ENCODE measurements at regions not wholly inside any gene's neighbourhood (a gene's known extent, or its start where the extent isn't known, plus 50 kb on each side); places are given as distances from the start of the nearest gene placed in this dataset.

DNA sequence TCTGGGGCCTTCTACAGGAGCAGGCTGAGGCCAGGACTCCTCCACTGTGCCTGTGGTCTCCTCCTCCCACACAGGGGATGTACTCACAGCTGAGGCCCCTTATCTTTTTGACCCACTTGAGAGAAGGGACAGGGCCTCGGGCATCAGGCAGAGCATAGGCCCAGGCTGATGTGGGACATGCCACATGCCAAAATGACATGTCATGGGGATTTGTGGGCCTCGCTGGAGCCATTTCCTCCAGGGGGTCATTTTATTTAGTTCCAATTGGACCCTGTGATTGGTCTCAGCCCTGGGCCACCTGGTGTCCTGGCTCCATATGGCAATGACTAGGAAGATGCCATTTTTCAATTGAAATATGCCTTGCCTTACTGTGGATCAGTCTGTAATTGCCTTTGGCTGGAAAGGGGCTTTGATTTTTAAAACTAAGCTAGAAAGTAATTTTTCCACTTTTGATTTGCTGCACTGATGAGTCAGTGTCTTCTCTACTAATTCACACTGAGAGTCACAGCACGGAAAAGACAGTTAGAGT lies 171.1 kb upstream of the NAV2 start:
- ATAC-seq (ENCODE audit: low FRiP score in 2 of 2) = no peak
- H3K9me3 ChIP-seq = no peaks in the 10 kb centered on the region
- H3K27me3 ChIP-seq = no peaks in the 10 kb centered on the region
- H3K4me3 ChIP-seq = no peak overlapping the region
- DNase-seq = no peak
- H3K36me3 ChIP-seq = no peaks in the 10 kb centered on the region
- TF ChIP-seq, protein P1, sequence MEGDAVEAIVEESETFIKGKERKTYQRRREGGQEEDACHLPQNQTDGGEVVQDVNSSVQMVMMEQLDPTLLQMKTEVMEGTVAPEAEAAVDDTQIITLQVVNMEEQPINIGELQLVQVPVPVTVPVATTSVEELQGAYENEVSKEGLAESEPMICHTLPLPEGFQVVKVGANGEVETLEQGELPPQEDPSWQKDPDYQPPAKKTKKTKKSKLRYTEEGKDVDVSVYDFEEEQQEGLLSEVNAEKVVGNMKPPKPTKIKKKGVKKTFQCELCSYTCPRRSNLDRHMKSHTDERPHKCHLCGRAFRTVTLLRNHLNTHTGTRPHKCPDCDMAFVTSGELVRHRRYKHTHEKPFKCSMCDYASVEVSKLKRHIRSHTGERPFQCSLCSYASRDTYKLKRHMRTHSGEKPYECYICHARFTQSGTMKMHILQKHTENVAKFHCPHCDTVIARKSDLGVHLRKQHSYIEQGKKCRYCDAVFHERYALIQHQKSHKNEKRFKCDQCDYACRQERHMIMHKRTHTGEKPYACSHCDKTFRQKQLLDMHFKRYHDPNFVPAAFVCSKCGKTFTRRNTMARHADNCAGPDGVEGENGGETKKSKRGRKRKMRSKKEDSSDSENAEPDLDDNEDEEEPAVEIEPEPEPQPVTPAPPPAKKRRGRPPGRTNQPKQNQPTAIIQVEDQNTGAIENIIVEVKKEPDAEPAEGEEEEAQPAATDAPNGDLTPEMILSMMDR (IDR thresholded peaks at IDR 0.05) = no peak
- TF ChIP-seq POLR2A (IDR thresholded peaks at IDR 0.05) (no peak), POLR2AphosphoS5 (IDR thresholded peaks at IDR 0.05) (no peak), EP300 (IDR thresholded peaks at IDR 0.05) (no peak)
- H3K4me1 ChIP-seq = no peaks in the 10 kb centered on the region
- H3K27ac ChIP-seq = no peak overlapping the region
- 92 to 94% methylated on average over 3 of the region's 3 CpGs for WGBS, 2 donors

DNA sequence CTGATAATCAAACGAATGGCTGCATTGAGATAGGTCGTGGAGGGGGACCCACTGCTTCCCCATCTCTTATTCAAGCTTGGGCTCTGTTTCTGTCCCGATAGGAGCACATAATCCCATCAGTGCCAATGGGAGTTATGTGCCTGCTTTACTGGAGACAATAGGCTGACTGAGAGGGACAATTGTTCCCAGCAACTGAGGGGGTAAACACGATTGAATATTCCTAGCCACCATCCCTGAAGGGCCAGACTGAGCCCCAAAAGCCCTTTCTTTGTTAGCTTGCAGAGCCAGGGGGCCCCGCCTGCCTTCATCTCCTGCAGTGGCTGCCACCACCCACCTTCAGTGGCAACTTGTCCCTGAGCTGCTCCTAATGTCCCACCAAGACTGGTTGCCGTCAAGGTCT lies 172.8 kb upstream of the NAV2 start:
- ATAC-seq (ENCODE audit: low FRiP score in 2 of 2) = no peak
- Histone ChIP-seq H3K36me3 (no peaks in the 10 kb centered on the region), H3K4me3 (no peak overlapping the region), H3K27me3 (no peaks in the 10 kb centered on the region), H3K9me3 (no peaks in the 10 kb centered on the region), H3K27ac (no peak overlapping the region), H3K4me1 (no peaks in the 10 kb centered on the region)
- WGBS, 2 donors = 90 to 93% methylated on average over 5 to 6 of the region's 6 CpGs
- TF ChIP-seq EP300 (IDR thresholded peaks at IDR 0.05) = no peak
- TF ChIP-seq, protein P1 (IDR thresholded peaks at IDR 0.05) = no peak
- no peak for TF ChIP-seq POLR2A (IDR thresholded peaks at IDR 0.05)
- no peak for TF ChIP-seq POLR2AphosphoS5 (IDR thresholded peaks at IDR 0.05)
- DNase-seq = no peak

DNA sequence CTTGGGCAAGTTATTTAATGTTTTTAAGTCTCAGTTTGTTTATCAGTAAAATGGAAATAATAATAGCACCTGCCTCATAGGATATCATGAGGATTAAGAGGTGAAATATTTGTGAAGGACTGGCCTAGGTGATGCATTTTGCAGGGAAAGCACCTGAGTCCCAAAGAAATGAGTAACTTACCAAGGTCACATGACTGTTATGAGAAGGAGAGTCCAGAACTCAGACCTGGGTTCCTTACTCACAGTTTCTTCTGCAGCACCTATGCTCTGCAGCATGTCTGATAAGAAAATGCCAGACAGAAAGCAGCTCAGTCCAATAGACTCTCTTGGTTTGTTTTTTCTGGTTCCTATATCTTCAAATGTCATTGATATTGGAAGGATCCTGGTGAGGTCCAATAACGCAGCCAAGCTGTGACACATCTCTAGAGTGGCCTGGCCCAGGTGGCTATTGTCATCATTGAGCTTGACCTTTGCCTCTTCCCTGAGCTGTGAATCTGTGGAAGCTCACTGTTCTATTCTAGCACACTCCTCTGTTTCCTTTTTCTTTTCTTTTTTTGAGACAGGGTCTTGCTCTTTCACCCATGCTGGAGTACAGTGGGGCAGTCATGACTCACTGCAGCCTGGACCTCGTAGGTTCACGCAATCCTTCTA lies 174.7 kb upstream of the NAV2 start:
- Histone ChIP-seq H3K36me3 (no peaks in the 10 kb centered on the region), H3K9me3 (no peaks in the 10 kb centered on the region), H3K27me3 (no peaks in the 10 kb centered on the region), H3K4me3 (no peak overlapping the region), H3K4me1 (no peaks in the 10 kb centered on the region), H3K27ac (no peak overlapping the region)
- WGBS, 2 donors = 92% methylated on average over 3 of the region's 3 CpGs
- DNase-seq = no peak
- ATAC-seq (ENCODE audit: low FRiP score in 2 of 2) = no peak
- no peak for TF ChIP-seq POLR2A (IDR thresholded peaks at IDR 0.05)
- TF ChIP-seq EP300 (IDR thresholded peaks at IDR 0.05) = no peak
- no peak for TF ChIP-seq POLR2AphosphoS5 (IDR thresholded peaks at IDR 0.05)
- TF ChIP-seq, protein P1 (IDR thresholded peaks at IDR 0.05) = no peak

DNA sequence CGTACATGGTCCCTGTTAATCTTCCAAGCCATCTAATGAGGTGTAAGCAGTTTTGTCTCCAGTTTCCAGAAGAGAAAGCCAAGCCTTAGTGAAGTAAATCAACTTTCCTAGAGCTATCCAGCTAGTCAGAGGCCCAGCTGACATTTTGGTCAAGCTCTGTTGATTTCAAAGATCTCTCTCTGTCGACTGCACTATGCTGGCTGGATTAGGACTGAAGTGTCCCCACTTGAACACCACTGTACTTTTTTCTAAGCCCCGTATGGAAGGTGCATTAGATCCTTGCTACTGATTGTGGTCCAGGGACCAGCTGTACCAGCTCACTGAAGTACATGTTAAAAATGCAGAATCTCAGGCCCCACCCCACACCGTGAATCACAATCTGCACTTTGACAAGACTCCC lies 176.5 kb upstream of the NAV2 start:
- WGBS, 2 donors = 60 to 65% methylated on average over 4 of the region's 4 CpGs
- H3K4me3 ChIP-seq = no peak overlapping the region
- H3K4me1 ChIP-seq = no peaks in the 10 kb centered on the region
- DNase-seq = no peak
- H3K27ac ChIP-seq = no peak overlapping the region
- H3K36me3 ChIP-seq = no peaks in the 10 kb centered on the region
- no peaks in the 10 kb centered on the region for H3K27me3 ChIP-seq
- ATAC-seq (ENCODE audit: low FRiP score in 2 of 2) = no peak
- TF ChIP-seq POLR2A (IDR thresholded peaks at IDR 0.05) (no peak), POLR2AphosphoS5 (IDR thresholded peaks at IDR 0.05) (no peak)
- no peaks in the 10 kb centered on the region for H3K9me3 ChIP-seq

DNA sequence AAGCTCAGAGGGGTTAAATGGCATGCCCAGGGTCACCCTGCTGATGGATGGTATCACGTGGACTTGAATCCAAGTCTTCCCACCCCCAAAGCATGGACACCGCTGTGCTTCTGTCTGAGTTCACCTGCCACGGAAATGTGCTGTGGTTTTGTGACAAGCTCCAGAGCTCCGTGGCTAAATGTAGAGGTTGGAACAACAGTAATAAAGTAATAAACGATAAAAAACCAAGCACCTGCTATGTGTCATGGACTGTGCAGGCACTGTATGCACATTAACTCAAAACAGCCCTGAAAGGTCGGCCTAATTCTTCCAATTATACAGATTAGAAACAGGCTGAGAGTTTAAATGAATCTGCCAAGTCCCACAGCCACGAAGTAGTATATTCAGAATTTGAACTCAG lies 182.1 kb upstream of the NAV2 start:
- no peaks in the 10 kb centered on the region for H3K9me3 ChIP-seq
- no peak for TF ChIP-seq POLR2AphosphoS5 (IDR thresholded peaks at IDR 0.05)
- TF ChIP-seq, protein P1 (IDR thresholded peaks at IDR 0.05) = no peak
- TF ChIP-seq POLR2A (IDR thresholded peaks at IDR 0.05) = no peak
- no peak for TF ChIP-seq EP300 (IDR thresholded peaks at IDR 0.05)
- H3K36me3 ChIP-seq = no peaks in the 10 kb centered on the region
- no peak overlapping the region for H3K4me3 ChIP-seq
- 80 to 85% methylated on average over 7 of the region's 7 CpGs for WGBS, 2 donors
- no peak for DNase-seq
- no peak overlapping the region for H3K27ac ChIP-seq
- ATAC-seq (ENCODE audit: low FRiP score in 2 of 2) = no peak
- no peaks in the 10 kb centered on the region for H3K27me3 ChIP-seq
- H3K4me1 ChIP-seq = no peaks in the 10 kb centered on the region

Data from upper lobe of left lung (tissue), 6 donors.